Right renal pelvis (tissue), 4 donors: ENCODE measurements at regions not wholly inside any gene's neighbourhood (a gene's known extent, or its start where the extent isn't known, plus 50 kb on each side); places are given as distances from the start of the nearest gene placed in this dataset.
"Not testable (repeated sequence)": the region's sequence is repeated elsewhere in the genome, so short reads cannot be mapped to it uniquely, and the experiment has no call there.

ENCODE experiments used
- DNase-seq, 4 donors: peaks; one replicate each; pipeline ENCODE4 v3.0.0-alpha.2; 2013; ENCODE audit warnings: low read depth in 4 of 4, low spot score in 3 of 4, missing footprints in 1 of 4

- DNase-seq, result no peak
Measured at GRCh38 chr9:108430655-108431054, 425.1 kb downstream of the ACTL7B start.

- DNase-seq, result no peak
Measured at GRCh38 chr9:108427751-108428150, 428.0 kb downstream of the ACTL7B start.

- DNase-seq, result not testable (repeated sequence)
Measured at GRCh38 chr9:108426421-108426940, 429.3 kb downstream of the ACTL7B start.

GRCh38 chr9:108423433-108423832, 432.4 kb downstream of the ACTL7B start:
- DNase-seq, result no peak

- DNase-seq, result no peak
Measured at GRCh38 chr9:108419379-108419778, 436.4 kb downstream of the ACTL7B start.

- no peak for DNase-seq
Measured at GRCh38 chr9:108417726-108418125, 438.1 kb downstream of the ACTL7B start.

GRCh38 chr9:108417312-108417711, 438.5 kb downstream of the ACTL7B start:
- no peak for DNase-seq

- no peak for DNase-seq
Measured at GRCh38 chr9:108416324-108416723, 439.5 kb downstream of the ACTL7B start.

- no peak for DNase-seq
Measured at GRCh38 chr9:108413809-108414208, 442.0 kb downstream of the ACTL7B start.

- DNase-seq, result no peak
Measured at GRCh38 chr9:108412755-108413154, 443.0 kb downstream of the ACTL7B start.

- DNase-seq, result no peak
Measured at GRCh38 chr9:108411632-108412031, 444.2 kb downstream of the ACTL7B start.

- no peak for DNase-seq
Measured at GRCh38 chr9:108410161-108410560, 445.6 kb downstream of the ACTL7B start.

GRCh38 chr9:108400297-108400696, 455.5 kb downstream of the ACTL7B start:
- DNase-seq, result no peak

GRCh38 chr9:108399851-108400250, 455.9 kb downstream of the ACTL7B start:
- DNase-seq, result no peak

- DNase-seq, result no peak
Measured at GRCh38 chr9:108397286-108397685, 458.5 kb downstream of the ACTL7B start.

GRCh38 chr9:108396611-108397010, 459.2 kb downstream of the ACTL7B start:
- DNase-seq, result no peak

- DNase-seq, result no peak
Measured at GRCh38 chr9:108396193-108396592, 459.6 kb downstream of the ACTL7B start.

- DNase-seq, result no peak
Measured at GRCh38 chr9:108395421-108395820, 460.4 kb downstream of the ACTL7B start.

- no peak for DNase-seq
Measured at GRCh38 chr9:108394726-108395125, 461.1 kb downstream of the ACTL7B start.

- not testable (repeated sequence) for DNase-seq
Measured at GRCh38 chr9:108393481-108394001, 462.2 kb downstream of the ACTL7B start.

GRCh38 chr9:108392877-108393276, 462.9 kb downstream of the ACTL7B start:
- DNase-seq, result no peak

GRCh38 chr9:108389056-108389455, 466.7 kb downstream of the ACTL7B start:
- no peak for DNase-seq

GRCh38 chr9:108386859-108387384, 468.9 kb downstream of the ACTL7B start:
- no peak for DNase-seq
